Mesenchymal stem cell (in vitro differentiated cells and primary cell): ENCODE measurements at regions not wholly inside any gene's neighbourhood (a gene's known extent, or its start where the extent isn't known, plus 50 kb on each side); places are given as distances from the start of the nearest gene placed in this dataset.
"Not testable (repeated sequence)": the region's sequence is repeated elsewhere in the genome, so short reads cannot be mapped to it uniquely, and the experiment has no call there.

Experiments used
- DNase-seq: peaks from one replicate; pipeline ENCODE4 v3.0.0-alpha.2; 2013
- H2AFZ ChIP-seq: one replicate; pipeline ENCODE4 v1.6.1; 2013; ENCODE audit warnings: low read depth, mild to moderate bottlenecking, control low read depth, inconsistent platforms, low read length, moderate library complexity
- H2AK5ac ChIP-seq: 2 replicates; pipeline ENCODE4 v1.6.1; 2013; ENCODE audit warnings: low read length, moderate library complexity, mild to moderate bottlenecking, inconsistent platforms; ENCODE audit not compliant: severe bottlenecking
- H2BK120ac ChIP-seq: one replicate; pipeline ENCODE4 v1.6.1; 2013; ENCODE audit warnings: low read depth, mild to moderate bottlenecking, inconsistent platforms, low read length, moderate library complexity
- H2BK12ac ChIP-seq, 2 experiments: one replicate each; pipeline ENCODE4 v1.6.1; 2013; ENCODE audit warnings: inconsistent platforms in 2 of 2, low read length in 2 of 2, mild to moderate bottlenecking in 2 of 2, moderate library complexity in 2 of 2, control low read depth in 1 of 2
- H2BK15ac ChIP-seq: one replicate; pipeline ENCODE4 v1.6.1; 2013; ENCODE audit warnings: mild to moderate bottlenecking, low read depth, inconsistent platforms; ENCODE audit not compliant: poor library complexity, severe bottlenecking
- H2BK5ac ChIP-seq: 2 replicates; pipeline ENCODE4 v1.6.1; 2013; ENCODE audit warnings: low read depth, mild to moderate bottlenecking, low read length, control low read depth, inconsistent platforms; ENCODE audit not compliant: poor library complexity, severe bottlenecking
- H3K14ac ChIP-seq, 2 experiments: one replicate each; pipeline ENCODE4 v1.6.1; 2013; ENCODE audit warnings: inconsistent platforms in 2 of 2, low read length in 2 of 2, control low read depth in 1 of 2, mild to moderate bottlenecking in 1 of 2, moderate library complexity in 1 of 2
- H3K18ac ChIP-seq, 2 experiments: one replicate each; pipeline ENCODE4 v1.6.1; 2013; ENCODE audit warnings: inconsistent platforms in 2 of 2, low read length in 2 of 2, control low read depth in 1 of 2, low read depth in 1 of 2, mild to moderate bottlenecking in 1 of 2
- H3K23ac ChIP-seq, 2 experiments: one replicate each; pipeline ENCODE4 v1.6.1; 2013; ENCODE audit warnings: inconsistent platforms in 2 of 2, low read length in 2 of 2, mild to moderate bottlenecking in 2 of 2, moderate library complexity in 2 of 2, control low read depth in 1 of 2
- H3K27ac ChIP-seq: 2 replicates; pipeline ENCODE4 v1.5.1; 2013; ENCODE audit warnings: mild to moderate bottlenecking, moderate library complexity, low read length, control low read depth, inconsistent platforms; ENCODE audit not compliant: poor library complexity, severe bottlenecking
- H3K27me3 ChIP-seq, 2 experiments: 2 replicates each; pipeline versions ENCODE4 v1.6.1 to v1.7.0; 2013; ENCODE audit warnings: low read length in 2 of 2, mild to moderate bottlenecking in 2 of 2, moderate library complexity in 2 of 2, control low read depth in 1 of 2, inconsistent platforms in 1 of 2; ENCODE audit not compliant: control insufficient read depth in 1 of 2, insufficient read depth in 1 of 2
- H3K36me3 ChIP-seq, 2 experiments: 2 replicates each; pipeline versions ENCODE4 v1.6.1 to v1.7.0; 2013; ENCODE audit warnings: low read length in 2 of 2, control low read depth in 1 of 2, inconsistent platforms in 1 of 2, low read depth in 1 of 2, mild to moderate bottlenecking in 1 of 2; ENCODE audit not compliant: insufficient read depth in 2 of 2, control insufficient read depth in 1 of 2
- H3K4ac ChIP-seq, 2 experiments: one replicate each; pipeline ENCODE4 v1.6.1; 2013; ENCODE audit warnings: inconsistent platforms in 2 of 2, low read length in 2 of 2, mild to moderate bottlenecking in 2 of 2, moderate library complexity in 2 of 2, control low read depth in 1 of 2, low read depth in 1 of 2
- H3K4me1 ChIP-seq: 2 replicates; pipeline ENCODE4 v1.6.1; 2013; ENCODE audit warnings: low read depth, low read length, control low read depth; ENCODE audit not compliant: control insufficient read depth, insufficient read depth
- H3K4me2 ChIP-seq: 2 replicates; pipeline ENCODE4 v1.6.1; 2013; ENCODE audit warnings: low read length, mild to moderate bottlenecking, inconsistent platforms; ENCODE audit not compliant: poor library complexity, severe bottlenecking
- H3K4me3 ChIP-seq, 2 experiments: 2 replicates each; pipeline versions ENCODE4 v1.5.1 to v1.7.0; 2013; ENCODE audit warnings: low read length in 2 of 2, mild to moderate bottlenecking in 2 of 2, control low read depth in 1 of 2, low read depth in 1 of 2; ENCODE audit not compliant: insufficient read depth in 1 of 2
- H3K79me1 ChIP-seq: replicated peaks from 2 replicates; pipeline ENCODE4 v1.6.1; 2013; ENCODE audit warnings: mild to moderate bottlenecking, control low read depth, low read length, inconsistent platforms; ENCODE audit not compliant: poor library complexity, severe bottlenecking
- H3K9ac ChIP-seq: 2 replicates; pipeline ENCODE4 v1.7.0; 2013; ENCODE audit warnings: mild to moderate bottlenecking, low read length, moderate library complexity
- H3K9me3 ChIP-seq: 2 replicates; pipeline ENCODE4 v1.7.0; 2013; ENCODE audit warnings: mild to moderate bottlenecking, low read length; ENCODE audit not compliant: control insufficient read depth
- H4K8ac ChIP-seq: one replicate; pipeline ENCODE4 v1.6.1; 2013; ENCODE audit warnings: inconsistent platforms, mild to moderate bottlenecking, low read length, moderate library complexity
- H4K91ac ChIP-seq: one replicate; pipeline ENCODE4 v1.6.1; 2013; ENCODE audit warnings: mild to moderate bottlenecking, low read length, inconsistent platforms
- WGBS: methylation state at CpG from one replicate; pipeline ENCODE4 v1.1.7; 2013; ENCODE audit warnings: mixed read lengths; 5-methylcytosine and 5-hydroxymethylcytosine counted together

GRCh38 chr11:37145434-37145833 lies 547.4 kb upstream of the RAG2 start:
- H3K27me3 ChIP-seq, DNase-seq, H3K27ac ChIP-seq, H3K36me3 ChIP-seq, H2BK5ac ChIP-seq, H3K23ac ChIP-seq, H2AK5ac ChIP-seq, H3K9me3 ChIP-seq, H4K8ac ChIP-seq, H3K4me2 ChIP-seq, H3K14ac ChIP-seq, H3K79me1 ChIP-seq, H3K4me1 ChIP-seq, H2BK15ac ChIP-seq, H3K18ac ChIP-seq, H2AFZ ChIP-seq, H3K4ac ChIP-seq, H4K91ac ChIP-seq, H3K9ac ChIP-seq, H2BK12ac ChIP-seq, H2BK120ac ChIP-seq, H3K4me3 ChIP-seq: not testable (repeated sequence)
- WGBS: 87% methylated on average over 1 of the region's 1 CpG

- H3K36me3 ChIP-seq: no peaks in the 10 kb centered on the region
- H3K4me2 ChIP-seq: no peak overlapping the region
- no peak overlapping the region for H3K9ac ChIP-seq
- no peak overlapping the region for H3K23ac ChIP-seq
- no peaks in the 10 kb centered on the region for H3K27me3 ChIP-seq
- DNase-seq: no peak
- H4K91ac ChIP-seq: no peak overlapping the region
- H2BK120ac ChIP-seq: no peak overlapping the region
- H3K79me1 ChIP-seq: no peaks in the 10 kb centered on the region
- H4K8ac ChIP-seq: no peak overlapping the region
- H3K4ac ChIP-seq: no peak overlapping the region
- H3K18ac ChIP-seq: no peak overlapping the region
- H3K4me3 ChIP-seq: no peak overlapping the region
- no peak overlapping the region for H2BK5ac ChIP-seq
- no peak overlapping the region for H2AK5ac ChIP-seq
- no peak overlapping the region for H2BK12ac ChIP-seq
- peaks cover 4% of the 10 kb centered on the region for H3K9me3 ChIP-seq
- H3K14ac ChIP-seq: no peak overlapping the region
- H2AFZ ChIP-seq: no peak overlapping the region
- H3K27ac ChIP-seq: no peak overlapping the region
- no peaks in the 10 kb centered on the region for H3K4me1 ChIP-seq
- no peak overlapping the region for H2BK15ac ChIP-seq
Observed at GRCh38 chr11:37142591-37142990, 544.6 kb upstream of the RAG2 start.

GRCh38 chr11:37141707-37142106 lies 543.7 kb upstream of the RAG2 start:
- DNase-seq: no peak
- Histone ChIP-seq H4K91ac (no peak overlapping the region), H2AFZ (no peak overlapping the region), H2AK5ac (no peak overlapping the region), H3K4me2 (no peak overlapping the region), H2BK120ac (no peak overlapping the region), H3K27ac (no peak overlapping the region), H3K4ac (no peak overlapping the region), H2BK5ac (no peak overlapping the region), H3K23ac (no peak overlapping the region), H4K8ac (no peak overlapping the region), H3K9ac (no peak overlapping the region), H3K14ac (no peak overlapping the region), H3K9me3 (peaks cover 8% of the 10 kb centered on the region), H3K4me1 (no peaks in the 10 kb centered on the region), H3K4me3 (no peak overlapping the region), H3K36me3 (no peaks in the 10 kb centered on the region), H3K18ac (no peak overlapping the region), H3K27me3 (no peaks in the 10 kb centered on the region), H3K79me1 (no peaks in the 10 kb centered on the region), H2BK15ac (no peak overlapping the region), H2BK12ac (no peak overlapping the region)
- WGBS: 84% methylated on average over 5 of the region's 5 CpGs

- not testable (repeated sequence) for H3K23ac ChIP-seq, H3K27me3 ChIP-seq, H3K36me3 ChIP-seq, H3K4me2 ChIP-seq, H2BK120ac ChIP-seq, DNase-seq, H3K14ac ChIP-seq, H3K4me3 ChIP-seq, H2BK15ac ChIP-seq, H2BK12ac ChIP-seq, H4K8ac ChIP-seq, H3K9ac ChIP-seq, H2AFZ ChIP-seq, H3K79me1 ChIP-seq, H3K18ac ChIP-seq, H4K91ac ChIP-seq, H3K4me1 ChIP-seq, H3K27ac ChIP-seq, H2BK5ac ChIP-seq, H2AK5ac ChIP-seq, H3K4ac ChIP-seq
- H3K9me3 ChIP-seq: peaks cover 22% of the 10 kb centered on the region
- WGBS: 90% methylated on average over 6 of the region's 6 CpGs
Observed at GRCh38 chr11:37135606-37136005, 537.6 kb upstream of the RAG2 start.
